Fibroblast of skin of left quadriceps (primary cell): ENCODE measurements at regions not wholly inside any gene's neighbourhood (a gene's known extent, or its start where the extent isn't known, plus 50 kb on each side); places are given as distances from the start of the nearest gene placed in this dataset.
"Not testable (repeated sequence)": the region's sequence is repeated elsewhere in the genome, so short reads cannot be mapped to it uniquely, and the experiment has no call there.

Source experiments
- DNase-seq, 2 experiments: peaks; one replicate each; pipeline ENCODE4 v3.0.0-alpha.2; 2013; ENCODE audit warnings: low read depth in 2 of 2

DNA sequence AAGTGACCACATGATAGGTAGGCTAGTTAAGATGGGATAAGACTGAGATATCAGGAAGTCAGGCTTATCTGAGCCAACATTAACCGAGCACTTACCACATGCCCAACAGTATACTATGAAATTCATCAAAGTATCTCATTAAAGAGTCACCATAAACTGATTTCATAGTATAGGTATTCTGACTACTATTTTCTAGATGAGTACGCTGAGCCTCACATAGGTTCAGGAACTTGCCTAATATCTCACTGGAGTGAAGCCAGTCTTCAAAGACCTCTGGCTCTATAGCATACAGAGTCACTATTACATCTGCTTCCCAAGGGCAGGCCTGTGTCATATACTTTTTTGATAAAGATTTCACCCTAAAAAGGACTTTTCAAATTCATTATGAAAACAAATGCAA lies 115.6 kb upstream of the NGF start:
- DNase-seq, result no peak

DNA sequence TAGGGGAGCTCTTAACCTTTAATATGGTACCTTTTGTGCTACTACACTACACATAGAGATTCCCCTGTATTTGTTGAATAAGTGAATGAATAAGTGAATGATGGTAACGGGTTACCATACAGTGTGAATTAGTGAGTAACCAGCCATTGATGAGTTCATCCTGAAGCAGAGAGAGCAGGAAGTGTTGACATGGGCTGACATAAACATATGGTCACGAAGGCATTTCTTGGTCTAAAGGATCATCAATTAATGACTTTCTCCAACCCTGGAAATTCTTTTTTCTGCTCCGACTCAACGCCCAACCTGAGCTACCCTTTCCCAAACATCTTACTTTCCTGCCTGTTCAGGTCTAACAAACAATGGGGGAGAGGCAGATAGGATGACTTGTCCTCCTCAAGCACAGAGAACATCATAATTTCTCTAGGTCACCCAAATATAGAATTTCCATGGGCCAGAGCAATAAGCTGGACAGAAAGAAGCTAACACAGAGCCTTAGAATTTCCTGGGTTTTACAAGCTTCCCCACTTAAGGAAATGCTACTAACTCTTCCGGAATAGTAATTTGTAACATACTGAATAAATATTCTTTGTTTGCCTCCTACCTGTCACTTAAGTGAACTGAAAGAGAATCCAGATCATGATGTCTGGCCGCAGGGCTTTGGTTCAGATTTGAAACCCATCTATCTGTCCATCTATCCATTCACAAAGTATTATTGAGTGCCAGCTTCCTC lies 114.7 kb upstream of the NGF start:
- no peak for DNase-seq

DNA sequence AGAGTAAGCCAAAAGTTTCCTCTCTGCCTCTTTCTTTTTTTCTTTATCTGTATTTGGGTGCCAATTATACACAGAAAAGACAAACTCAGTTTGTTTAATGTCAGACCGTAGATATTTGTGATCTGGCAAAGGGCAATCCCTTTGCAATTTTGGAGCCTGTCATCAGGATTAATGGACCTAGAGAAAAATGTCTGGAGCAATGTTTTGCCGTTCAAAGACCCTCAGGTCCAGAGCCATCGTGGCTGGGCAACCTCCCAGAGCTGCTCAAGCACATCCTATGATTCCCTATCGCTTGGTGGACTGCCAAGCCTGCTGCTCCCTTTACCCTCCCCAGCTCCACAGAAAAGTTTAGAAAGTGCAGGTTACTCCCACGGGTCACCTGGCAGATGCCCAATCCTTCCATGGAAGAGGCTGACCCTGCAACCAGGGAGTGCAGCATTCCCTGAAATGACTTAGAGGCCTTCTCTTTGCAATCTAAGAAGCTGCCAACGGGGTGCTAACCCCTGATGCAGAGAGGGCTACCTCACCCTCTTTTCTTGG lies 112.5 kb upstream of the NGF start:
- no peak for DNase-seq

DNA sequence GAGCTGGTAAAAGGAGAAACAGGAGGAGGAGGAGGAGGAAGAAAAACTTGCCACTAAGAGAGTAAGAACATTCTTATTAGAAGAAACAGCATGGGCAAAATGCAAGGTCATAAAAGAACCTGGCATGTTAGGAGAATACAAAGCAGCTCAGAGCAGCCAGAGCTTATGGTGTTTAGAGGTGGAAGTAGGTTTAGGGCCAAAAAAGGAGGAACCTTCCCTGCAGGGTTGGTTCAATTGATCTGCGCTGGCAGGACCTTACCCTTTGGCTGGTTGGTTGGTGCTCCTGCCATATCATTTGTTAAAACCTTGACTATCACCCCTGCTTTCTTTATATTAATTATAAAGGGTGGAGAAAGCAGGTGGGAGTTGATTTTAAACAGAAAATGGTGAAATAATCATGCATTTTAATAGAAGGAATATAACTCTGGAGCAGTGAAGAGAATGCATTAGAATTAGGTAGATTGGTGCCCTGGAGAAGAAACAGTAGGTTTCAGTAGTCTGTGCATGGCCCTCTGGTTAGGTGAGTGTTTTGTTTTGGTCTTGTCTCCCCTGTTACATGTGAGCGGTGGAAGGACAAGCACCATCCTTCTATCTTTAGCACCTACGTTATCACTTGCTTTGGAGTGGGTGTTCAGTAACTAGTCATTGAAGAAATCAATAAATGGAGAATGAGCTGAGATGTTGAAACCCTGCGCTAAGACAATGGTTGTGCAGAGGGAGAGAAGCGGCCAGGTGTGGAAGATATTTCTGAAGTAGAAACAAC lies 110.4 kb upstream of the NGF start:
- DNase-seq, result no peak

DNA sequence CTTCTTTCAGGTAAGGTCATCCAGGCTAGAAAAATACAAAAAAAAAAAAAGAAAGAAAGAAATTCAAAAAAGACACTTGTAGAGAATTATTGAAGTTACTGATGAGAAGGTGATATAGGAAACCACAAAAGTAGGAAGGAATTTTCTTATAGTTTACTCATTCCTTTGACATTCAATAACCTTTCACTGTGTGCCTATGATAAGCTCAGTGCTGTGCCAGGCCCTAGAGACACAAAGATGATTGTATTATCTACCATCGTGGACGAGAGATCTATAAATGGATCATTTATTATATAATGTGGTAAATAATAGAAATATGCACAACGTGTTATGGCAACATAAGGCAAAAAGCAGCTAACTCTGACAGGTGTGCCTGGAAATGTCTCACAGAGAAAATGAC lies 109.6 kb upstream of the NGF start:
- no peak for DNase-seq

DNA sequence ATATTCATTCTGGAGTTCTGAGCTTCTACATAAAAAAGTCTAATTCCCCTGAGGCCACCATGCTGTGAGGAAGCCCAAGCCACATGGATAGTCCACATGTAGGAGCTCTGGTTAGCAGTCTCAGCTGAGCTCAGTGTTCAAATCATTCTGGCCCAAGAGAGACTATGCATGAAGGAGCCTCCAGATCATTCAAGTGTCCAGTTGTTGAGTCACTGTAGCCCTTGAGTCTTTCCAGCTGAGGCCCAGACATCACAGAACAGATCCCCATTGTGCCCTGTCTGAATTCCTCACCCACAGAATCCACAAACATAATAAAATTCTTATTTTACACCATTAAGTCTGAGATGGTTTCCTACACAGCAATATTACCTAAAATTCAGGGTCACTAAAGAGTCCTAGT lies 107.0 kb upstream of the NGF start:
- no peak for DNase-seq

DNA sequence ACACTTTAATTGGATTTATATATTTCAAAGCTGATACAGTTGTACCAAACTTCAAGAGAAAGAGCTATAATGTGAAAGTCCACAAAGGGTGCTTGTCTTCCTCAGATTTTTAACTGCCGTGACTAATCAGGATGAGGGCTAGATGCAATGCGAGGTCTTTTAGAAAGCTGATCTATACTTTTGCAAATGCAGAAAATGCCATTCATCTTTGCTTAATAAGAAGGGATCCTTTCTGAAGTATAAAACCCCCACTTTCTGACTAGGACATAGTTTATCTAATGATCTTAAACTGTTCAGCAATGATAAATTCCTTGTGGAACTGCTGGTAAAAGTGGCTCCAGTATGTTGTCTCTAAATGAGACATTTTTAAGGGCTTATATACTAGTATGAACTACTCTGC lies 102.7 kb upstream of the NGF start:
- DNase-seq, result no peak

DNA sequence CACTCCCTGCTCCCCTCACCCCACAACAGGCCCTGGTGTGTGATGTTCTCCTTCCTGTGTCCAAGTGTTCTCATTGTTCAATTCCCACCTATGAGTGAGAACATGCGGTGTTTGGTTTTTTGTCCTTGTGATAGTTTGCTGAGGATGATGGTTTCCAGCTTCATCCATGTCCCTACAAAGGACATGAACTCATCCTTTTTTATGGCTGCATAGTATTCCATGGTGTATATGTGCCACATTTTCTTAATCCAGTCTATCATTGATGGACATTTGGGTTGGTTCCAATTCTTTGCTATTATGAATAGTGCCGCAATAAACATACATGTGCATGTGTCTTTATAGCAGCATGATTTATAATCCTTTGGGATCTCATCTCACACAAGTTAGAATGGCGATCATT lies 101.5 kb upstream of the NGF start:
- not testable (repeated sequence) for DNase-seq

DNA sequence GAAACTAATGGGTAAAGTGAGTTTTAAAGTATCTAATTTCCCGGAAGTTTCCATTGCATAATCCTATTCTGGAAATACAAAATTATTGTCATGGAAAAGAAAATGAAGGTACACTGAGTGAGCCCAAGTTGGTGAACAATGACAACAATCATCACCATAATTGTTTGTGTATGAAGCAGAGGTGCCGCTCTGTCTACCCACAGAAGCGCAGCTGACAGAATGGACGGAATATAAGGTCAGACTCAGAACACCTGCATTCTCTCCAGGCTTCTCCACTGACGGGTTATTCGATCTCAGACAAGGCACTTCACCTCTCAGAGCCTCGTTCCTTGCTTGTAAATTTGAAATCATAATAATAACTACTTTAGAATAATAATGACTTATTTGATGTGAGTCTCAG lies 99.1 kb upstream of the NGF start:
- DNase-seq, result no peak

DNA sequence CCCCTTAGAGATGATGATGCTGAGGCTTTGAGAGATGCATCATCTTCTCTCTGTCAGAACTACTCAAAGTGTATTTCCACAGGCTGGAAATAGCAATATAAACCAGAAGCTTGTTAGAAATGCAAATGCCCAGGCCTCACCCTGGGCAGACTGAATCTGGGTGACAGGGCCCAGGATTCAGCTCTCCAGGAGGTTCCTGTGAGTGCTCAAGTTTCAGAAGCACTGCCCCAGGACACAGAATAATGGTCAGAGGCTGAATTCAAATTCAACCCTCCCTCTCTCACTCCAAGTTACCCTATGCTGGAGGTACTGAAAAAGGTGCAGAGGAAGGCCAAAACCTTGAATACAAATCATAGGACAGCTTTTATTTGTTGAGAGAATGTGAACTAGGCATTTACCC lies 98.5 kb upstream of the NGF start:
- no peak for DNase-seq

DNA sequence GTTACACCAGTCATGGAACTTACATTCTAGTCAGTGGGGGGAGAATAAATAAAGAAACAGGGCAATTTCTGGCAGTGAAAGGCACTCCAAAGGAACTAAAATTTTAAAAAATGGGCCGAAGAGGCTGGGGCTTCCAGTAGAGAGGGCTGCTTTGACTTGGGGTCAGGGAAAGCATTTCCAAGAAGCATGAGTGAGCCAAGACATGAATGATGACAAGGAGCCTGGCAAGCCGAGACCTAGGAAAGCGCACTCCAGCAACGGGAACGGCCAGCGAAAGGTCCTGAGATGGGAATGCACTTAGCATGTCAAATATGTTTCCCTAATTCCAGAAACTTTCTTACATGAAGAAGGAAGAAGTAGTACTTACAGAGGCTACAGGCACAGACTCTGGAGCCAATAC lies 95.4 kb upstream of the NGF start:
- no peak for DNase-seq

DNA sequence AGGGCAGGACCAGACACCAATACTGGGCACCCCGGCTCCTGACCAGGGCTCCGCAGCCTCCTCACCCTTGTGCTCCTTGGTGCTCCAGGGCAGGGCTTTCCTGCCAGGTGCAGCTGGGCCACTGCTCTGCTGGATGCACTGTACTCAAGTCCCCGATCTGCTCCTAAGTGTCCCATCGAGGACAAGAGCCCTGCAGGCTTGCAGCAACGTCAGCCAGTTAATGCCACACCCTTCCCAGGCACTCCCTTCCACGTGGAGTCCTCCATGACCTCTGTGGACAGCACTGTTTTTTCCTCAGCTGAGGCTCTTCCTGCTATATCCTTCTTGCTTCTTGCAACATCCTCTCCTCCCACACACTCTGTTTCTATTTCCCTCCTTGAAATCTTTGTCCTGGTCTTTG lies 94.0 kb upstream of the NGF start:
- DNase-seq, result no peak

DNA sequence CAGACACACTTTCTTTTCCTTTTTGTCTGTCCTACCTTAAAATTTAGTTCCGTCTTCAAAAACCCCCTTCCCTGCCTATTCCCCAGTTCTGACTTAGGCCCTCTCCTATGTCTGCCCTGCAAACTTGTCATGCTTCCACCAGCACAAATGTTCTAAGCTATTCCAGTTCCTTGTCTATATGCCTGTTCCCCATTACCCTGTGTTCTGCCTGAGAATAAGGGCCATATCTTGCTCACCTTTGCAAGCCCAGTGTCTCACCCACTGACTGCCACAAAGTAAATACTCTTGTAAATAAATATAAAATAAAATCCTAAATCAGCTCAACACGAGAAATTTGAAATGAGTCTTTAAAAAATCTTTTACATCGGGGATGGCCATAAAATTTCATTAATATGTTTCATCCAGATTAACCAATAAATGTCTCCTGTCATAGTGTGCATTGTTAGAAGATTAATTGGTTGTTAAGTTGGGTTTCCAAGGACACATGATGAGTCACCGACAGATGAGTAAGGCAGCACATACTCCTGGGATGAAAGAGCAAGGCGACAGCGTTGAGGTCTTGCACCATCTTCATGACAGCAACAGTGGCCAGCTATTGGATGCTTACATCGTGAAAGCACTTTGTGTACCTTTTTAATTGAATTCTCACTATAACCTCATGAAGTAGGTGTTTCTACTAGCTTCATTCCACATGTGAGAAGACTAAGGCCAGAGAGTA lies 92.6 kb upstream of the NGF start:
- DNase-seq, result peak; percentile 78 to 80

DNA sequence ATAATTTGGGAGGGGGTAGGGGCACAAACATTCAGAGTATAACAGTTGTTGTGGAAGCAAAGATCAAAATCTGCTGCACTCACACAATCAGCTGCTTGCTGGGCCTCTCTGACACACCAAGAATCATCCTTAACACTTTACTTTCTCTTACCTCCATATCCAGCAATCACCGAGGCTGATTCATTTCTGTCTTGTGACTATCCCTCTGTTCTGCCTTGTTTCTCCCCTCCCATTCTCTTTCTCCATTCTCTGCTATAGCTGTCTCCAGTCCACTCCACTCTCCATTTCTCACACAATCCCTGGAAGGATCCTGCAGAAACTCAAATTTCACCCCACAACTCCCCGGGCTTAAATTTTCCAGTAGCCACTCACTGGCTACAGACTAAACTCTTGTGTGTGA lies 91.8 kb upstream of the NGF start:
- DNase-seq, result no peak

DNA sequence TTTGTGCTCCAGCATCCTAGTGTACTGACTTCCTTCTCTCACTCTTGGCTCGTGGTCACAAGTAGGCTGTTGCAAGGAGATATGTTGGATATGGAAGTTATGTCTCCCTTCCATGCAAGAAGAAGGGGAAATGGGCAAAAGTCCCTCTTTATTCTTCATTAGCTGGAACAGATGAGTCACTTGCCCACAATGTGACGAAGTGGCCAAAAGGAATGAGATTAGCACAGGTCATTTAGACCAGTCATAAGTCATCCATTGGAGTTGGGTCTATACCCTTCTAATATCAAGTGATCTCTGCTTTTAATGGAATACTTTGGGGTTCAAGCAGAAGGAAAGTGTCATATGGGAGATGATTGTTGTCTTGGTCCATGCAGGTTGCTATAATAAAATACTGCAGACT lies 91.2 kb upstream of the NGF start:
- DNase-seq, result peak; percentile 37 to 42

DNA sequence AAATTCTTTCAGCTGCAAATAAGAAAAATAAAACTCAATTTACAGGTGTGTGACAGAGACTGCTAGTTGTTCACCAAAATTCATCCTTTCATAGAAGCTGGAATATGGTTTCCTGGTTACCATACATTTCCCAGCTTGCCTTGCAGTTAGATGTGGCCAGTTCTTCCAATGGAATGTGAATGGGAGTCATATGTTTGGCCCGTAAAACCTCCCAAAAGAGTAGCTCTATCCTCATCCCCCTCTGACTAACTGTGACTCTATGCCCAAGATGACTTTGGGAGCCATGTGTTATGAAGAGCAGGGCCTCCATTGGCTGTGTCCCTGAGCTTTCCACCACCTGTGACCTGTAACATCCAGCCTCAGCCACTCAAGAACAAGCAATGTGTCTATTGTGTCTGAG lies 90.6 kb upstream of the NGF start:
- no peak for DNase-seq

DNA sequence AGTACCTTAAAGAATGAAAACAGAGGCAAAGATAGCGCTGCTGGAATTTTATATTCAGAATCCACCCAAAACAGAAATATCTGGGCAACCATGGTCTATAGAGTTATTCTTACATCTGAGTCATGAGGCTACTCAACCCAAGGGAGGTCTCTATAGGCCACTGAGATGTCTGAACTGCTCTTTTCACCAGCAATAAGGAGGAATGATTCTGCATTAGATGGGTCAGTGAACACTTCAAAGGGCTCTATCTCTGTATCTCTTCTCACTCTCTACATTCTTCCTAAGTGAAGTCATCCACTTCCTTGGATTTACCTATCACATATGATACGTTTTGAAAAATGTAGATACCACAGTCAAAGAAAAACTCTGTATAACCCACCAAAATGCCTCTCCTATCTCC lies 90.2 kb upstream of the NGF start:
- DNase-seq, result no peak

DNA sequence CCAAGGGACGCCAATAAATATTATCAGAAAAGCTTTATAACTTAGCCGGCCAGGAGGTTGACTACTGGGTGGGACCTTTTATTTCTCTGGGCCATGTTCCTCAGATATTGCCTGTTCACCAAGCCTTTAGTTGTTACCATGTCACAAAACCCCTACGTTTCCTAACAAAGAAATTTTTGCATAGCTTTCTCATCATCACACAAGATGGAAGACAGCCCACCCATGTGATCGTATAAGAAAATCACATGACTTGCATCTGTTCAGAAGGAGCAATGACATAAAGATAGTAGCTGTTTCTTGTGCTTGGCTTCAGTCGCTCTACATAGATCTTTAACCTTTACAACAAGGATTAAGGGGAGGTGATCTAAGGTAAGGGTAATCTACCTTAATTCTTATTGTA lies 88.9 kb upstream of the NGF start:
- DNase-seq, result no peak

DNA sequence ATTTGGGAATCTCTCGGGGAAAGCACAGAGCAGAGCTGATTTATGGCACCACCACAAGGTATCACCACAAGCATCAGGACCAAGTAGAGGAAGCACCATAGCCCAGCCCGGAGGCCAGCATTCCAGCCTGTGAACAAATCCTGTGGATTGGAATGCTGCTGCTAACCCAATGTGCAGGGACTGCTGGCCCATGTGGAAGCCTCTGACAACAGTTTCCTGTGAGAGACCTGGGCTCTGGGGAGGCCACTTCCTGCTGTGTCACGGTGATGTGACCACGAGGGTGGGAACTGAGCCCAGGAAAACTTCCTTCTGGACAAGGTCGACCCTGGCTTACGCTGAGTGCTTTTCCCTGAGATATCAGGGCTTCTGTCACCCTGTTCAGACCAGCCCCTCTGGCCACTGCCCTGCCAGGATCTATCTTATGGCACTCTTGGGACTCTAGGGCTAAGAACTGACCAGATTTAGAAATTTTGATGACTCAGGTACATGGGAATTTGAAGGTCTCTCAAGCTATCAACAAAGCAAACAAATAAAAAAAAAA lies 88.3 kb upstream of the NGF start:
- peak; percentile 86 to 88 for DNase-seq

DNA sequence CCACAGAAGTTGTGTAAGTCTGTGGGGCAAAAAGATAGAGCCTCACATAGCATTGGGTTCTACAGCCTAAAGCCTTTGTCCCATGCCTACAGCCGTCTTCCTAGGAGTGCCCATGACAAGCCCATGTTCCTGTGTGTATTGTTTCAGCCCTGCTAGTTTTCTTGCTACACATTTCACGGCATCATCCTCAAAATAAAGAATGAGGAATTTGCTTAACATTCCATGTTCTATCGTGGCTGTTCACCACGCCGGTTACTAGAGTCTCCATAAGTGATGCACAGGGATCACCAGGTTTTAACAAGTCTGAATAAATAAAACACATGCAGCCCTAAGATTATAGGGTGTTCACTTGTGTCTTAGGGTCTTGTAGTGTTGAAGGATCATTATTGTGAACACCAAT lies 87.4 kb upstream of the NGF start:
- no peak for DNase-seq

DNA sequence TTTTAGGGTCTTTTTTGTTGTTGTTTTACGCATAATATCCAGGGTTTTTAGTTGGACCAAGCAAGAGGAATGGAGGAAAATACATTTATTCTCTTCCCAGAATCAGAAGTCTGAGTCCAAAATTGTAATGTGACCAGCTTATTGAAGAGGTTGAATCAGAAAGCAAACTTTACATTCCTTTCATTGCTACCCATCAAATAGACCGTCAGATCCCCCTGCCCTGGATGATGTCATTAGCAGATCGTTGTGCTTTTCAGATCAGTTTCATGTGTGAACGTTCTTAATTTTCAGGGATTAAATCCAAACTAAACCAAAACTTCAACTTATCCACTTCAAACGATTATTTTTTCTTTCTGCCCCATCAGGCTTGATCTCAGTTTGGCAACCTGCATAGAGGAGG lies 85.7 kb upstream of the NGF start:
- peak; percentile 29 to 30 for DNase-seq

DNA sequence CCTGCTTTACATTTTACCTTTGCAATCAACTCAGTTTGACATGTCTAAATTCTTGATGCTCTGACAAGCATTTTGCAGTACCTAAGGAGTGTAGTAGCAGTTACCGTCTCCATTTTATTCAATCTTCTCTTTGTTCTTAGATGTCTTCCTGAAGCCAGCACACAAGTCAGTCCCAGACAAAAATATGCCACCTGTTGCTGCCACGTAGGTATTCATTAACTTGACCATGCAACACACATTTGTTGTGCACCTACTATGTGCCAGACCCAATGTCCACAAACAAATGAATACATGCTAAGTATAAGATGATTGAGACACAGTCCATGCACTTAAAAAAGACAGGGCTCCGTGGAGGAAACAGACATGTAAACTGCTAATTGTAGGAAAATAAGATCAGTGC lies 81.5 kb upstream of the NGF start:
- DNase-seq, result no peak
